A172 (cell line): ENCODE measurements at regions not wholly inside any gene's neighbourhood (a gene's known extent, or its start where the extent isn't known, plus 50 kb on each side); places are given as distances from the start of the nearest gene placed in this dataset.

Source experiments
- DNase-seq: peaks from one replicate; pipeline ENCODE4 v3.0.0-alpha.2; 2015; ENCODE audit warnings: low spot score

- DNase-seq = no peak
These were observed 647.0 kb downstream of the TRAM1L1 start for GRCh38 chr4:116438417-116438816.

GRCh38 chr4:116427666-116428065 lies 657.7 kb downstream of the TRAM1L1 start:
- no peak for DNase-seq

- no peak for DNase-seq
These were observed 672.2 kb downstream of the TRAM1L1 start for GRCh38 chr4:116413222-116413621.

- no peak for DNase-seq
These were observed 684.1 kb downstream of the TRAM1L1 start for GRCh38 chr4:116401293-116401692.

GRCh38 chr4:116400480-116400879 lies 684.9 kb downstream of the TRAM1L1 start:
- peak; percentile 36 for DNase-seq

- DNase-seq = no peak
These were observed 687.7 kb downstream of the TRAM1L1 start for GRCh38 chr4:116397714-116398113.

- DNase-seq = no peak
These were observed 688.1 kb downstream of the TRAM1L1 start for GRCh38 chr4:116397291-116397690.

GRCh38 chr4:116395408-116395807 lies 690.0 kb downstream of the TRAM1L1 start:
- DNase-seq = no peak

- DNase-seq = no peak
These were observed 694.4 kb downstream of the TRAM1L1 start for GRCh38 chr4:116391020-116391419.

GRCh38 chr4:116389139-116389538 lies 696.2 kb downstream of the TRAM1L1 start:
- peak; percentile 4 for DNase-seq

GRCh38 chr4:116387937-116388474 lies 697.4 kb downstream of the TRAM1L1 start:
- DNase-seq = peak; percentile 25

- DNase-seq = no peak
These were observed 698.5 kb downstream of the TRAM1L1 start for GRCh38 chr4:116386856-116387255.

- no peak for DNase-seq
These were observed 699.8 kb downstream of the TRAM1L1 start for GRCh38 chr4:116385583-116385982.

- no peak for DNase-seq
These were observed 710.6 kb downstream of the TRAM1L1 start for GRCh38 chr4:116374815-116375214.

GRCh38 chr4:116362583-116362982 lies 722.8 kb downstream of the TRAM1L1 start:
- no peak for DNase-seq

- no peak for DNase-seq
These were observed 723.6 kb downstream of the TRAM1L1 start for GRCh38 chr4:116361790-116362189.

GRCh38 chr4:116358633-116359222 lies 726.6 kb downstream of the TRAM1L1 start:
- peak; percentile 88 for DNase-seq

GRCh38 chr4:116357758-116358157 lies 727.6 kb downstream of the TRAM1L1 start:
- DNase-seq = peak; percentile 46

GRCh38 chr4:116346750-116347149 lies 738.6 kb downstream of the TRAM1L1 start:
- no peak for DNase-seq

- no peak for DNase-seq
These were observed 741.6 kb downstream of the TRAM1L1 start for GRCh38 chr4:116343809-116344208.

- no peak for DNase-seq
These were observed 743.2 kb downstream of the TRAM1L1 start for GRCh38 chr4:116342143-116342542.

- DNase-seq = no peak
These were observed 752.9 kb downstream of the TRAM1L1 start for GRCh38 chr4:116332508-116332907.

- no peak for DNase-seq
These were observed 757.0 kb downstream of the TRAM1L1 start for GRCh38 chr4:116328261-116328860.

GRCh38 chr4:116323606-116324005 lies 761.8 kb downstream of the TRAM1L1 start:
- no peak for DNase-seq
